ENCODE measurements at regions not wholly inside any gene's neighbourhood (a gene's known extent, or its start where the extent isn't known, plus 50 kb on each side); places are given as distances from the start of the nearest gene placed in this dataset.

DNA sequence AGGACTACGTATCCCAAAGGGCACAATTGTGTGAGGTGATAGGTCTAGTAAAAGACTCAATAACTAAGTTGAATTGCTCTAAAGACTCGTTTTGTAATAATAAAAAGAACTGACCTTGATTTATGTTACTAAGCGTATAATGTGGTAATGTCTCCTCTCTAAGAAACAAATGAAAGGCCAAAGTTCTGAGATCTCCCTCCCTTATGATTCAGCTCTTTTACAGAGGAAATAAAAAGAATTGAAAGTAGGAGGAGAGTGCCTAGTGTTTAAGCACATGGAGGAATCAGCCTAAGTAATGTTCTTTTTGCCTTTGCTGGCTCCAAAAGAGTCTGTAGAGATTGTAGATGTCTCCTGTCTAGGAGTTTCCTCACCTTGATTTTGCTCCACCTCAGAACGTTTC lies 98.0 kb downstream of the ARL4A start:
- no peak for DNase-seq

DNA sequence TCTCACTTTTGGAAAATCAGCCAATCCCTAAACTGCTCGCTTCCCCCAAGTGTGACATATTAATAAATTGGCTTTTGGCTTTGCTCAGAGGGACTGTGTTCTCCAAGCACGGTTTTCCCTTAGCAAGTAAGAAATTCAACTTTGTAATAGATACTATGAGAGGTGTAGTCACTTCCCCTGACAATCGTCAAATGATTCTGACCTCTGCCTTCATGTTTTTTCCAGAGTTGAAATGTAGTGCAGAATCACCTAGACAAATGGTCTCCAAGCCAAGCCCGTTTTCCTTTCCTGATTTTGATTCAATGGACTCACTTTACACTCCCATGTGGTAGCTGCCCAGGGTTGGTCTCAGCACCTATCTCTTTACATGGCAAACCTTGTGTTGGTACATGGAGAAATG lies 99.1 kb downstream of the ARL4A start:
- DNase-seq, result no peak

DNA sequence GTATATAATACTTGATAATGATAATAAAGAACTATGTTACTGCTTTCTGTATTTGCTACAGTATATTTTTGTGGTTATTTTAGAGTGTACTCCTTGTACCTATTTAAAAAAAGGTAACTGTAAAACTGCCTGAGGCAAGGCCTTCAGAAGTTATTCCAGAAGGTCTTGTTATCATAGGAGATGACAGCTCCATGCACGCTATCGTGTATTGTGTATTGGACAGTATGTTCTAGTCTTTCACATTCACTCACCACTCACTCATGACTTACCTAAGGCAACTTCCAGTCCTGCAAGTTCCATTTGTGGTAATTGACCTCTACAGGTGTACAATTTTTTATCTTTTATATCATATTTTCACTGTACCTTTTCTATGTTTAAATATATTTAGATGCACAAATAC lies 100.7 kb downstream of the ARL4A start:
- no peak for DNase-seq

DNA sequence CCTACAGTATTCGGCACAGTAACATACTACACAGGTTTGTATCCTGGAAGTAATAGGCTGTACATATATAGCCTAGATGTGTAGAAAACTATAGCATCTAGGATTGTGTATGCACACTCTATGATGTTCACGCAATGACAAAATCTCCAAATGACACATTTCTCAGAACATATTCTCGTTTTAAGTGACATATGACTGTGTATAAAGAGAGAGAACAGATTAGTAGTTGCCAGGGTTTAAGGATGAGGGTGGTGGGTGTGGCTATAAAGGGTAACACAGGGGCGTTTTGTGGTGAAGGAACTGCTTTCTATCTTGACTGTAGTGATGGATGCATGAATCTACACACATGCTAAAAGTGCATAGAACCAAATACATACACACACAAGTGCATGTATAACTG lies 101.2 kb downstream of the ARL4A start:
- DNase-seq, result no peak

DNA sequence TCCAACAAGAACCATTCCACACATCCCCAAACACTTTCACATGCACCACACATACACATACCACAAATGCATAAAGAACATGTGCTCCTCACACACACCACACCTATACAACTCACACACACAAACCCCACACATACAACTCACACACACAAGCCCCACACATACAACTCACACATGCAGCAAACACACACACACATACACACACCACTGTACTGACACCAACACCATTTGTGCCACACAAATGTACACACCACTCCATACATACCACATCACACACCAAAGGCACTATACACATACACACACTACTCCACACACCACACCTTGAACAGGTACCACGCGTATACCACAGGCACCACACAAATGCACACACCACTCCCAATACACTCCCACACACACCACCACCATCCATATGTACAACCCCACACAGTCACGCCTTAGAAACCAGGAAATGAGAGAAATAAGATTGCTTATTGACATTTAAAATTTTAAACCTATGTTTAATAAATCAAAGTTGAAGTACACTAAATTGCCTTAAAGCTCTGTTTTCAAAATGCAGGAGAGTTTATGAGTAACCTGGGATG lies 107.4 kb downstream of the ARL4A start:
- DNase-seq, result no peak

DNA sequence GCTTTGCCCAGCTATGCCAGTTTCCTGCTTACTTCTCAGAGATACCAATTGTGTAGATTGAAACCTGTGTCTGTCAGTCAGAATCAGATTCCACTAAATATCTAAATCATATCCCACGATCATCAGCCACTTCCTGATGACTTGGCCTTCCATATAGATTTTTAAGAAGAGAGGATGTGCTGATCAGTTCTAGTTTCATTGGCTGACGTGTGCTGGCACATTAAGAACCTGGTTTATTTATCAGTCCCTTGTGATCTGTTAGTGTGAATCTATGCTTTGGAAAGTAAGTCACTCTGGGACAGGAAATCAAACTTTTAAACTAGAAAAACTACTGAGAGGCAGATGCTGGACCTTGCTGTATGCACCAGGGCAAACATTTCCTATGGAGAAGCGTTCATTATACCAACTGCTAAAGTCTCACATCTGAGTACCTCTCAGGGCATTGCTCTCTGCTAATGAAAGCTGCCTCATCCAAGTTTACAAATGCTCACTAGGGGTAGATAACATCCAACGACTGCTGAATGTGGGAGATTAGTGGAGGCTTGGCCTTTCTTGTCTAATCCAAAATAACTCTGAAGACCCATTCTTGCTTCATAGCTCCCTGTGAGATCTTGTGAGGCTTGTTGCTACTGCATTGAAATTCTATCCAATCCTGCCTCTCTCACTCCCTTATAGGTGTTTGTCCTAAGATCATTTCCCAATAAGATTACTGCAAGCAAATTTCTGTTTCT lies 109.1 kb downstream of the ARL4A start:
- DNase-seq, result no peak

DNA sequence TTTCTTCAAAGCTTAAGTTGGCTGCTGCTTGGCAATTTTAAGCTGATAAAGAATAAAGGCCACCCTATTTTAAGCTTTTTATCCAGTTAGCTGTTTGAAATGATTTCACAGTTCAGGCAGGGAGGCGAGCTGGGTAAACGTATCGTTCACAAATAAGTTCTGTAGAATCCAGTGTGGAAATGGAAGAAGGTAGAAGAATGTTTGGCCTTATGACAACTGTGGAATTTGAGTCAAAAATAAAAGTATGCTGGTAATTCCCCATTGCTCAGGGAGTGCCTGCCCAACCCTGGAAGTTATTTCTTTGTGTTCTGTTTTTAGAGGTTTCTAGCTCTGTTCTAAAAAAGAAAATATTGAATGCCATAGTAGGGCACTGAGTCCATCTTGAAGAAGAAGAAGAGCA lies 113.1 kb downstream of the ARL4A start:
- peak; percentile 44 for DNase-seq

DNA sequence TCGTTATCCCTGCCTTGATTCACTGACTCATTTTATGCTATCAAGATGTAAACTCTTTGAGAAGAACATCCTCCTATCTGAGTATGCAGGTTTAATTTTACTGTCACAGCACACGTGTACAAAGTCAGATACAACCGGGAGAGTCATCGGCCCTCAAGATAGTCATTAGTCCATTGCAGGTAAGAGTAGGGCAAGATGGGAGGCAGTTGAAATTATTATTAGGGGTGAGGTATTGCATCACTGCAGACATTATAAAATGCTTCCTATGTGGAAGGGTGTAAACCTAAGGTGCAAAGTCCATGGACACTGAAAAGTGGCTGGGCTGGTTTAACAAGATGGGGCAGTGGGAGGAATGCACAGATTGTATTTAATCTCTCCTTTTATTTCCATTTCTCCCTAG lies 113.7 kb downstream of the ARL4A start:
- DNase-seq, result no peak

DNA sequence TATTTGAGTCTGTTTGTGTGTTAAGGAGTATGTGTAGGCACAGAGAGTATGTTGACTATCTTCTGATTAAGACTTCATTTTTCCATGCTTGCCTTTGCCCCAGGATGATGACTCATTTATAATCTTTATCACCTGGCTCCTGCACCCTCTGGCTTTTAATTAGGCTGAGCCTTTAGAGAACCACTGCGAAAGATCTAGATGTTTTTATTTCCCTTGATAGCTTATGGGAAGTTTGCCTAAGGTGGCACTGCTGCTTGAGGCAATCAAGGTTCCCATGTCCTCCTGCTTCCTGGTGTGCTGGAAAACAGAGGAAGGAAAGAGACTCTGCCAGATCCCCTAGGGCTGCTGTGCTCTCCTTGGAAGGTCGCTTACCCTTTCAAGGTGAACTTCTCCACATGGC lies 114.6 kb downstream of the ARL4A start:
- DNase-seq, result no peak

DNA sequence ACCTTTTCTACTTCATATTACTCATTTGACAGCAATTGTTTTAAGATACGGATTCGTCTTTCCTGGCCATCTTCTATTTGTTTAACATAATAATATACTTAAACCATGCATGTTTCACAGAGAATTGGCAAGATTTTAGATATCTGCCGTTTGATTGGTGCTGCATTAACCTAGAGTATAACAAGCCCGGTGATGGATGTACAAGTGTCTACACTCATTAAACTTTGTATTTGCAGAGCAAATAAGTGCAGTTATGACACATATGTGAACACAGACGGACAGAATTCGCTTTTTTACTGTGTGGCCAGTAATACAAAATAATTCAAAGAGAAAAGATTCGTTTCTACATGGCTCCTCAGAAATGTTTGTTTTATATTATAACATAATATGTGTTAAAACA lies 116.1 kb downstream of the ARL4A start:
- no peak for DNase-seq

DNA sequence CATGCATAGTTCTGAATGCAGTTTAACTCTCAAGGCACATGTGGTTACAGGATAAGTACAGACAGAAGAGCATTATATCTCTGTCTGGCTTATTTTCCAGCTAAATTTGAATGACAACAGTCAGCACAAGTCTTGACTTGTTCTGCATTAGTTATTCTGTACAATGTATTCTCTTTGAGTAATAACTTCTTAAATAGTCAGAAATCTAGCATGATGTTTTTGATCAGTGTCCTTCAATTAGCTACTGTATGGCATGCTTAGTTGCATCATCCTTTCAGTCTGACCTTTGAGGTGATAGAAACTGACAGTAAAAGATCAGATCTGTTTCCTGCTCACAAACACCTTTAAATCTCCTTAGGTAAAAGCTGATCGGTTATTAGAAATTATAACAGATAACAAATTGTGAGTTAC lies 118.1 kb downstream of the ARL4A start:
- no peak for DNase-seq

DNA sequence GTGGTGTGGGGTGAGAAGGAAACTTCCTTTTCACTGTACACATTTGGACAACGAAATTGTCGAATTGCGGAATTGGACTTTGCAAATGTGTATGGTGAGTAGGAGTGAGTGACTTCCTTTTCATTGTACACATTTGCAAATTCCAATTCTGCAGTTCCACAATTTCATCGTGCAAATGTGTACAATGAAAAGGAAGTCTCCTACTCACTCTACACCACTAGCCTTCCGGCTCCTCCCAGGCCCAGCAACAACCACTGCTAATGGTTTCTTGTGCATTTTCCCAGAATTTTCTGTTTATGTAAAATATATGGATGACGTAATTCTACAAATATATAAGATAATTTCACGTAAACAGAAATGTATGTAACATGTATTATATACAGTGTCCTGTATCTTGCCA lies 118.5 kb downstream of the ARL4A start:
- DNase-seq, result no peak

DNA sequence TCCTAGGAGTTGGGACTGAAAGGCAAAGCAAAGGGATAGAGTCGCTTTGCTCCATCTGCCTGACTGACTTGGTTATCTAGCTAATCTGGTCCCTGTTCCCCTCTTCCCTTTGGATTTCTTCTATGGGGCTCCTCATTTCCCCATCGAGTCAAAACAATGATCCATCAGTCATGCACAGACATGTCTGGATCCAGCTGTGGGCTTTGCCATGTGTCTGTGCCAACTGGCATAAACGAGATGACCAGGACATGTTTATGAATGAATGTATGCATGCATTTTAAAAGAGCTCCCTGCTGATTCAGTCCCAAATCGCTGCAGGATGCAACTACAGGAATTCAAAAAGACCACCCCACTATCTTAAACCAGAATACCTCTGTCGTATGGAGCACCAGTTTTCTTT lies 122.0 kb downstream of the ARL4A start:
- DNase-seq, result no peak

DNA sequence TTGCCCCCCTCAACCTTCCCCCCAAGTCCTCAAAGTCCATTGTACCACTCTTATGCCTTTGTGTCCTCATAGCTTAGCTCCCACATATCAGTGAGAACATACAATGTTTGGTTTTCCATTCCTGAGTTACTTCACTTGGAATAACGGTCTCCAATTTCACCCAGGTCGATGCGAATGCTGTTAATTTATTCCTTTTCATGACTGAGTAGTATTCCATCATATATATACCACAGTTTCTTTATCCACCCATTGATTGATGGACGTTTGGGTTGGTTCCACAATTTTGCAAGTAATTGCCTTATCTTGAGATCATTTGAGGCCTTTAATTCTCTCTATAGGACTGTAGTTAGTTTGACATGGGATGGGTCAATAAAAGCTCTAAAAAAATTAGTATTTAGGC lies 124.7 kb downstream of the ARL4A start:
- DNase-seq, result no peak

DNA sequence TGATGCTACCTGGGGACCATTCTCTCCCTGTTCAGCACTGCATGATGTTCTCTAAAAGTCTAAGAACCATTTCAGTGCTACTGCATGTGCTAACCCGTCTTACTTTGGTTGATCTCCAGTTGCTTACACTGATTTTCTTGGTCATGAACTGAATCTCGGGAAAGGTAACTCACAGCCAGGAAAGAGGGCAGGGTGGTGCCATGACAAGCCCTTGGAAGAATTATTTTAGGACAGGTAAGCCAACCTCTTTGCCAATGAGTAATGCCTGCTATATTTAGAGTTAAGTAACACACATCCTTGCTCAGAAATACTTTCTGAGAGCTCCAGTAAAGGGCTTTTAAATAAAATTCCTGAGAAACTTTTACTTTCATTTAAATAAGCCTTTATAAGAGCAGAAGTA lies 126.7 kb downstream of the ARL4A start:
- no peak for DNase-seq

DNA sequence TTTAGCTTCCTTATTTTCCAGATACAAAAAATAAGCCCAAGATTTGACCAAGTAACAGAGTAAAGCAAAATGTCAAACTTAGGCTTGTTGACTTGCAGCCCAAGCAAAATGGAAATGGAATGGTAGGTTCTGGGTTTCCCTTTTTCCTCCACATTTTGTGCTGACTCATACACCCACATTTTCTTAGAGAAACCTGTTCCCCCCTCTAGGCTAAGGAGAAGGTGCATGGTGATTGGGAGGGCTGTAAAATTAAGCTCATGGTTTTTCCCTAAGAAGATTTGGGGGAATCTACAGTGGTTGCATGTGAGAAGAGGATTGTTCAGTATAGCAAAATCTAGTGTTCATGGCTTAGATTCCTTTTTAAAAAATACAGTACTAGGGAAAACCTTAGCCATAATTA lies 127.4 kb downstream of the ARL4A start:
- DNase-seq, result no peak

DNA sequence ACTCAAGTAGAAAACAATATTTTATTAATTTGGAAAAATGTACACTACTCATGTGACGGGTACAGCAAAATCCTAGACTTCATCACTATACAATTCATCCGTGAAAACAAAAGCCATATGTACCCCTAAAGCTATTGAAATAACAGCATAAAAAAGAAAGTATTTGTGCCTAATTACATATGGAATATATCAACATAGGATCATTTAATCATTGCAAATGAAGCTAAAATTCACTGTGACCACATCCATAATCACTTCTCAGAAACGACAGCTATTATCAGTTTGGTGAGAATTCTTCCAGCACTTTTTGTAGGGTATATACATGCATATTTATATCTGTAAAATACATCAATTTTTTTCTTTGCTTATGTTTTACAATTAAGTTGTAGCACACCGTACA lies 128.0 kb downstream of the ARL4A start:
- no peak for DNase-seq

DNA sequence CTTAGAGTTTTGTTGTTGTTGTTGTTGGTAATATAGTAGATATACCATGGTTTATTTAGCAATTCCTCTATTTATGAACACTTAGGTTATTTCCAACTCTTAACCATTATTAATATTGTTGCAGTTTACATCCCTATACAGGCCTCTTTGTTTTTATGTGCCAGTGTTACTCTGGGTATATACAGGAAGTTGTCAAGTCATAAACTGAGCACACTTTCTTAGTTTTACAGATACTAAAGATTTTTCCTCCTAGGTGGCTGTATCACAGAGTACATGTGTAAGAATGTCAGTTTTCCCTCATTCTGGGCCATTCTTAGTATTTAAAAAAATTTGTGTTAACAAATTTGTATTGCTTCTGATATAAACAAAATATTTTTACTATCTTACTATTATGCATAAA lies 128.4 kb downstream of the ARL4A start:
- no peak for DNase-seq

DNA sequence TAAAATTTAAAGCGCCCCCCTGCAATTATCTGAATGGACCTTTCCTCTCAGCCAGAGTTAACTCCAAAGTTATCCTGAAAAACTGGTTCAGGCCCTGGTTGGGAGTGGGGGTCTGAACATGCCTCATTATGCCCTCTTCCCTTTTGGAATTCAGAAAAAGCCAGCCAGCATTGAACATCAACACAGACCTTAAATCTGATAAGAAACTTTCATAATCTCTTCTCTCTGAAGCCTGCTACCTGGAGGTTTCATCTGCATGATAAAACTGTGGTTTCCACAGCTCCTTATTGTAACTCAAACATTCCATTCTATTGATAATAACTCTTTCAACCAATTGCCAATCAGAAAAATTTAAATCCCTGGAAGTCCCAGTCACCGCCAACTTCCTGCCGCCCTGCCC lies 133.3 kb downstream of the ARL4A start:
- DNase-seq, result no peak

DNA sequence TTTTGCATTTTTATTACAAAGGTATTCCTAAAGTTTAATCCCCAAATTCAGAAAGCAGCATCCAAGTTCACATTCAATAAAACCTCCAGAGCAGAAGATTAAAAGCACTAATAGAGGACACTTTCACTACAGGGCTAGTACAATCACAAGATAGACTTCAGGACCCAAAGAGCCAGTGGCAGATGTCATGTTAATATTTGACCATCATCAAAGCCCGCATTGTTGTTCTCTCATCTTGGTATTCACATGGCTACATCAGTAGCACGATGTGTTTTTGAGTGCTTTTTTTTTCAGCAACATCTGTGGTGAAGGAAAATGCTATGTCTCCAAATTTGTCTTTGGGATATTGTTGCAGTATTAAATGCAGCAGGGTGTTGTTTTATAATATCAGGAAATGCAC lies 134.3 kb downstream of the ARL4A start:
- DNase-seq, result no peak

DNA sequence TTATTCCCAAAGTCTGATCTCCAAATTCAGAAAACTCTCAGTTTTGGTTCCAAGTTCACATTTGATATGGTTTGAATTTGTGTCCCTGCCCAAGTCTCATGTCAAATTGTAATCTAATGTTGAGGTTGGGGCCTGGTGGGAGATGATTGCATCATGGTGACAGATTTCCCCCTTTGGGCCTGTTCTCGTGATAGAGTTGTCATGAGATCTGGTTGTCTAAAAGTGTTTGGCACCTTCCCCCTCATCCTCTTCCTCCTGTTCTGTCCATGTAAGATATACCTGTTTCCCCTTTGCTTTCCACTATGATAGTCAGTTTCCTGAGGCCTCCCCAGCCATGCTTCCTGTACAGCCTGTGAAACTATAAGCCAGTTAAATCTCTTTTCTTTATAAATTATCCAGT lies 138.6 kb downstream of the ARL4A start:
- no peak for DNase-seq

DNA sequence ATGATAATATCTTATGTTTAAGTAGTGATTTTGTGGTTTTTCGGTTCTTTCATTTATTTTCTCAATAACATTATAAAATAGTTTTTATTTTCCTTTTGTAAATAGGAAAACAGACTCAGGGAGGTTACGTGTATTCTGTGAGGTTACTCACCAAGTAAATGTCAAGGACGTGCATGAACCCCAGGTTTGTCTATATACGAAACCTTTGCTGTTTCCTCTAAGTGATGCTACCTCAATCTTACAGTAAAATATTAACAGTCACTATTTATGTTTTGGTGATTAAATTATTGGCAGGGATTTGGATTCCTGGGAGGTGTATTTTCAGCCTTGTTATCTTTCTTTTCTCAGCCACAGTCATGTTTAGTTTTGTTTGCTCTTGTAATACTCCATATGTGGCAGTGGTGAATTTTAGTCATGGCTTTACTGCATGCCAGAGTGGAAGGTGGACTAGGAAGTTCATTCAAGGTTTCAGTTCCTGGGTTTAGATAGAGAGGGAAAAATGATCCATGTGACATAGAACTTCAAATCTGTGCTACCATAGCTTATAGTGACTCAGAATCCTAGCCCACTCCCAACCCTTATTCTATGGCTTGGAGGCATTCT lies 139.9 kb downstream of the ARL4A start:
- no peak for DNase-seq

DNA sequence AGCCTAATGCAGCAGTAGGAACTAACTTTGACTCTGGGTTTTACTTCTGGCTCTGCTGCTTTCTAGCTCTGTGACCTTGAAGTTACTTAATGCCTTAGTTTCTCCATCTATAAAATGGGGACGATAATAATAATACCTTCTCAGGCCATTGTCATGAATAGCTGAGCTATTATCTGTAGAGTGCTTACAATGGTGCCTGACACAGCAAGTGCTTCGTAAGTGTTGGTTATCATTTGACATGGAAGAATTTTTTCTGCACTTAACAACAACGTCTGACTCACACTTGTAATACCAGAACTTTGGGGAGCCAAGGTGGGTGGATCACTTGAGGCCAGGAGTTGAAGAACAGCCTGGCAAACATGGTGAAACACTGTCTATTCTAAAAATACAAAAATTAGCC lies 140.5 kb downstream of the ARL4A start:
- no peak for DNase-seq

DNA sequence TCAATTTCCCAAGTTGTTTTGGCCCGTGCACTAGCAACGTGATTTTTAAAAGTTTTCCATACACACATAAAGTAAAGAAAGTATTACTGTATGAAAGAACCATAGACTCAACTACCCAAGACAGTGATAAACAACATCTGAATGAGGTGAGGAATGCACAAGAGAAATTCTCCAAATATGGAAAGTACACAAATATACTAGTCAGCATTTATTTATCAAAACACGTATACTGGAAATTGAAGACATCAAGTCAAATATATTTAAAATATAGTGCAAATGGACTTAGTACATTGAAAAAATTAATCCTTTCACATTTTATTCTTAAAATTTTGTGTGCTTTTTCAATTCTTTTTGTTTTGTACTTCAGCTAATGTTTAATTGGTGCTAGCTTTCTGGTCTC lies 143.6 kb downstream of the ARL4A start:
- no peak for DNase-seq

DNA sequence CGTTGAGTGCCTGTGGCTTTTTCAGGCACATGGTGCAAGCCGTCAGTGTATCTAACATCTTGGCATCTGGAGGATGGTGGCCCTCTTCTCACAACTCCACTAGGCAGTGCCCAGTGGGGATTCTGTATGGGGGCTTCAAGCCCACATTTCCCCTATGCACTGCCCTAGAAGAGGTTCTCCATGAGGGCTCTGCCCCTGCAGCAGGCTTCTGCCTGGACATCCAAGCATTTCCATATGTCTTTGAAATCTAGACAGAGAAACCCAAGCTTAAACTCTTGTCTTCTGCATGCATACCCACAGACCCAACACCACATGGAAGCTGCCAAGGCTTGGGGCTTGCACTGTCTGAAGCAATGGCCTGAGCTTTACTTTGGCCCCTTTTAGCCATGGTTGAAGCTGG lies 146.4 kb downstream of the ARL4A start:
- no peak for DNase-seq

All from NCI-H82 (cell line).